ENCODE measurements at regions not wholly inside any gene's neighbourhood (a gene's known extent, or its start where the extent isn't known, plus 50 kb on each side); places are given as distances from the start of the nearest gene placed in this dataset.
A peak's percentile ranks its signal among the peaks of the same experiment; 100 is the strongest.

GRCh38 chr3:165462636-165463334 is 266.6 kb upstream of the SLITRK3 start:
- peaks cover 0 to 4% (median 0%) of the 10 kb centered on the region in 4 donors for H3K9me3 ChIP-seq
- 40 to 62% (median 60%) methylated on average over 6 of the region's 6 CpGs for WGBS, 5 donors
- H3K27ac ChIP-seq: no peak overlapping the region
- no peaks in the 10 kb centered on the region for H3K36me3 ChIP-seq
- TF ChIP-seq CTCF (IDR thresholded peaks at IDR 0.05) (no peak), POLR2A (IDR thresholded peaks at IDR 0.05) (no peak), POLR2AphosphoS5 (IDR thresholded peaks at IDR 0.05) (no peak), EP300 (IDR thresholded peaks at IDR 0.05) (no peak)
- peak in 1 of 2 donors; percentile 75 for DNase-seq
- peaks cover 0 to 10% (median 0%) of the 10 kb centered on the region in 4 donors for H3K4me1 ChIP-seq
- intact Hi-C loops (cut with DNase I; ENCODE audit: low total_unique reads): no loop called here
- H3K27me3 ChIP-seq: no peaks in the 10 kb centered on the region
- H3K4me3 ChIP-seq: peak overlapping the region in 1 of 4 donors; percentile 0

GRCh38 chr3:165459924-165460835 is 264.0 kb upstream of the SLITRK3 start:
- intact Hi-C loops (cut with DNase I; ENCODE audit: low total_unique reads): no loop called here
- no peaks in the 10 kb centered on the region for H3K27me3 ChIP-seq
- no peaks in the 10 kb centered on the region for H3K36me3 ChIP-seq
- no peak for TF ChIP-seq EP300 (IDR thresholded peaks at IDR 0.05)
- TF ChIP-seq POLR2AphosphoS5 (IDR thresholded peaks at IDR 0.05): no peak
- no peak for TF ChIP-seq POLR2A (IDR thresholded peaks at IDR 0.05)
- TF ChIP-seq CTCF (IDR thresholded peaks at IDR 0.05): no peak
- H3K9me3 ChIP-seq: peaks cover 0 to 19% (median 3%) of the 10 kb centered on the region in 4 donors
- 61 to 69% (median 64%) methylated on average over 15 of the region's 15 CpGs for WGBS, 5 donors
- peaks cover 0 to 10% (median 0%) of the 10 kb centered on the region in 4 donors for H3K4me1 ChIP-seq
- no peak overlapping the region for H3K4me3 ChIP-seq
- no peak for DNase-seq
- H3K27ac ChIP-seq: no peak overlapping the region

GRCh38 chr3:165459111-165459510 is 262.9 kb upstream of the SLITRK3 start:
- intact Hi-C loops (cut with DNase I; ENCODE audit: low total_unique reads): no loop called here
- no peak for DNase-seq
- H3K27ac ChIP-seq: no peak overlapping the region
- H3K9me3 ChIP-seq: peaks cover 0 to 29% (median 9%) of the 10 kb centered on the region in 4 donors
- 57 to 70% (median 62%) methylated on average over 4 of the region's 4 CpGs for WGBS, 5 donors
- H3K4me3 ChIP-seq: no peak overlapping the region
- no peaks in the 10 kb centered on the region for H3K36me3 ChIP-seq
- no peak for TF ChIP-seq POLR2AphosphoS5 (IDR thresholded peaks at IDR 0.05)
- no peak for TF ChIP-seq CTCF (IDR thresholded peaks at IDR 0.05)
- no peak for TF ChIP-seq POLR2A (IDR thresholded peaks at IDR 0.05)
- no peak for TF ChIP-seq EP300 (IDR thresholded peaks at IDR 0.05)
- H3K27me3 ChIP-seq: no peaks in the 10 kb centered on the region
- peaks cover 0 to 10% (median 0%) of the 10 kb centered on the region in 4 donors for H3K4me1 ChIP-seq

GRCh38 chr3:165457096-165457495 is 260.9 kb upstream of the SLITRK3 start:
- intact Hi-C loops (cut with DNase I; ENCODE audit: low total_unique reads): no loop called here
- TF ChIP-seq POLR2A (IDR thresholded peaks at IDR 0.05) (no peak), CTCF (IDR thresholded peaks at IDR 0.05) (no peak), POLR2AphosphoS5 (IDR thresholded peaks at IDR 0.05) (no peak), EP300 (IDR thresholded peaks at IDR 0.05) (no peak)
- no peak overlapping the region for H3K27ac ChIP-seq
- no peaks in the 10 kb centered on the region for H3K36me3 ChIP-seq
- no peaks in the 10 kb centered on the region for H3K4me1 ChIP-seq
- H3K4me3 ChIP-seq: no peak overlapping the region
- peaks cover 0 to 37% (median 12%) of the 10 kb centered on the region in 4 donors for H3K9me3 ChIP-seq
- 84 to 91% (median 89%) methylated on average over 6 of the region's 6 CpGs for WGBS, 5 donors
- no peaks in the 10 kb centered on the region for H3K27me3 ChIP-seq
- DNase-seq: no peak

Data from stomach (tissue), 8 donors.